Ascending aorta (tissue), 2 donors: ENCODE measurements at regions not wholly inside any gene's neighbourhood (a gene's known extent, or its start where the extent isn't known, plus 50 kb on each side); places are given as distances from the start of the nearest gene placed in this dataset.

ENCODE experiments used
- DNase-seq, 2 donors: peaks; one replicate each; pipeline ENCODE4 v3.0.0-alpha.2; 2019; ENCODE audit warnings: low spot score in 2 of 2
- H3K27ac ChIP-seq, 2 donors: fragments of 200-600 bp; sonication (generic); one replicate each; pipeline ENCODE4 v1.5.1; 2016 to 2017; ENCODE audit warnings: mild to moderate bottlenecking in 1 of 2
- H3K27me3 ChIP-seq: fragments of 200-600 bp; sonication (generic); one replicate; pipeline ENCODE4 v1.5.1; 2017
- H3K36me3 ChIP-seq, 2 donors: fragments of 200-600 bp; sonication (generic); one replicate each; pipeline ENCODE4 v1.5.1; 2016
- H3K4me1 ChIP-seq, 2 donors: fragments of 200-600 bp; sonication (generic); one replicate each; pipeline ENCODE4 v1.5.1; 2016 to 2017; ENCODE audit warnings: mild to moderate bottlenecking in 1 of 2
- H3K4me3 ChIP-seq, 2 donors: fragments of 200-600 bp; sonication (generic); one replicate each; pipeline ENCODE4 v1.5.1; 2016 to 2017; ENCODE audit warnings: mild to moderate bottlenecking in 1 of 2
- H3K9me3 ChIP-seq, 2 donors: fragments of 200-600 bp; sonication (generic); one replicate each; pipeline ENCODE4 v1.5.1; 2016
- CTCF ChIP-seq, 3 experiments: fragments of 200-600 bp in 2 of 3; fragments of 450-650 bp in 1 of 3; sonication (generic) in 2 of 3; IDR thresholded peaks; one replicate each; pipeline ENCODE4 v1.5.1; 2016 to 2019; ENCODE audit warnings: antibody characterized with exemption in 3 of 3, mild to moderate bottlenecking in 1 of 3, moderate library complexity in 1 of 3
- intact Hi-C: fragments of 100-400 bp; cut with DNase I; formaldehyde crosslinking; loops from one replicate; pipeline ENCODE4 v1.15.1; 2023

- Histone ChIP-seq H3K36me3 (no peaks in the 10 kb centered on the region), H3K27ac (no peak overlapping the region), H3K4me3 (no peak overlapping the region), H3K9me3 (no peaks in the 10 kb centered on the region), H3K4me1 (no peaks in the 10 kb centered on the region), H3K27me3 (no peaks in the 10 kb centered on the region)
- DNase-seq: no peak
- TF ChIP-seq CTCF (IDR thresholded peaks at IDR 0.05): no peak
- intact Hi-C loops: no loop called here
These were observed 1042.2 kb downstream of the DIAPH3 start for GRCh38 chr13:59121507-59121906.

- H3K36me3 ChIP-seq: no peaks in the 10 kb centered on the region
- DNase-seq: no peak
- H3K9me3 ChIP-seq: no peaks in the 10 kb centered on the region
- no peak overlapping the region for H3K4me3 ChIP-seq
- intact Hi-C loops: no loop called here
- no peak for TF ChIP-seq CTCF (IDR thresholded peaks at IDR 0.05)
- no peaks in the 10 kb centered on the region for H3K4me1 ChIP-seq
- H3K27ac ChIP-seq: no peak overlapping the region
- H3K27me3 ChIP-seq: no peaks in the 10 kb centered on the region
These were observed 1037.3 kb downstream of the DIAPH3 start for GRCh38 chr13:59126474-59126873.

GRCh38 chr13:59133903-59134302 lies 1029.8 kb downstream of the DIAPH3 start:
- no peak overlapping the region for H3K4me3 ChIP-seq
- no peak for DNase-seq
- no peak overlapping the region for H3K27ac ChIP-seq
- no peak for TF ChIP-seq CTCF (IDR thresholded peaks at IDR 0.05)
- no peaks in the 10 kb centered on the region for H3K27me3 ChIP-seq
- no peaks in the 10 kb centered on the region for H3K4me1 ChIP-seq
- H3K36me3 ChIP-seq: no peaks in the 10 kb centered on the region
- no peaks in the 10 kb centered on the region for H3K9me3 ChIP-seq
- intact Hi-C loops: no loop called here

- intact Hi-C loops: no loop called here
- no peaks in the 10 kb centered on the region for H3K4me1 ChIP-seq
- no peak overlapping the region for H3K4me3 ChIP-seq
These were observed 1019.0 kb downstream of the DIAPH3 start for GRCh38 chr13:59144700-59145099.

GRCh38 chr13:59145381-59145780 lies 1018.3 kb downstream of the DIAPH3 start:
- H3K9me3 ChIP-seq: no peaks in the 10 kb centered on the region
- H3K27me3 ChIP-seq: no peaks in the 10 kb centered on the region
- H3K27ac ChIP-seq: no peak overlapping the region
- DNase-seq: no peak
- no peaks in the 10 kb centered on the region for H3K36me3 ChIP-seq
- TF ChIP-seq CTCF (IDR thresholded peaks at IDR 0.05): no peak
- no peak overlapping the region for H3K4me3 ChIP-seq
- H3K4me1 ChIP-seq: no peaks in the 10 kb centered on the region
- intact Hi-C loops: no loop called here

More at GRCh38 chr13:59144700-59145099, 1019.0 kb downstream of the DIAPH3 start:
- Histone ChIP-seq H3K36me3 (no peaks in the 10 kb centered on the region), H3K9me3 (no peaks in the 10 kb centered on the region), H3K27ac (no peak overlapping the region), H3K27me3 (no peaks in the 10 kb centered on the region)
- TF ChIP-seq CTCF (IDR thresholded peaks at IDR 0.05): no peak
- DNase-seq: no peak

- Histone ChIP-seq H3K27ac (no peak overlapping the region), H3K9me3 (no peaks in the 10 kb centered on the region), H3K4me1 (no peaks in the 10 kb centered on the region), H3K27me3 (no peaks in the 10 kb centered on the region), H3K36me3 (no peaks in the 10 kb centered on the region), H3K4me3 (no peak overlapping the region)
- no peak for TF ChIP-seq CTCF (IDR thresholded peaks at IDR 0.05)
- intact Hi-C loops: no loop called here
- no peak for DNase-seq
These were observed 1006.5 kb downstream of the DIAPH3 start for GRCh38 chr13:59157181-59157580.
